Vagina (tissue), 2 donors: ENCODE measurements at regions not wholly inside any gene's neighbourhood (a gene's known extent, or its start where the extent isn't known, plus 50 kb on each side); places are given as distances from the start of the nearest gene placed in this dataset.

Experiments
- POLR2A ChIP-seq, 2 donors: fragments of 450-650 bp; IDR thresholded peaks; one replicate each; pipeline ENCODE4 v1.6.1; 2017; ENCODE audit warnings: antibody characterized with exemption in 2 of 2, mild to moderate bottlenecking in 2 of 2, moderate library complexity in 2 of 2
- POLR2AphosphoS5 ChIP-seq, 2 donors: sonication (generic); formaldehyde crosslinking; IDR thresholded peaks; one replicate each; pipeline ENCODE4 v1.9.0; 2017; ENCODE audit warnings: antibody characterized with exemption in 2 of 2, mild to moderate bottlenecking in 2 of 2, low read depth in 1 of 2; ENCODE audit not compliant: insufficient read depth in 1 of 2
- TF ChIP-seq, protein P1 (sequence below), 3 experiments: fragments of 450-650 bp in 2 of 3; fragments of 200-600 bp in 1 of 3; sonication (generic) in 1 of 3; IDR thresholded peaks; one replicate each; pipeline ENCODE4 v1.5.1; 2017 to 2019; ENCODE audit warnings: antibody characterized with exemption in 3 of 3, mild to moderate bottlenecking in 2 of 3, moderate library complexity in 2 of 3

GRCh38 chr6:22727710-22728109 lies 158.3 kb downstream of the HDGFL1 start:
- TF ChIP-seq, protein P1, sequence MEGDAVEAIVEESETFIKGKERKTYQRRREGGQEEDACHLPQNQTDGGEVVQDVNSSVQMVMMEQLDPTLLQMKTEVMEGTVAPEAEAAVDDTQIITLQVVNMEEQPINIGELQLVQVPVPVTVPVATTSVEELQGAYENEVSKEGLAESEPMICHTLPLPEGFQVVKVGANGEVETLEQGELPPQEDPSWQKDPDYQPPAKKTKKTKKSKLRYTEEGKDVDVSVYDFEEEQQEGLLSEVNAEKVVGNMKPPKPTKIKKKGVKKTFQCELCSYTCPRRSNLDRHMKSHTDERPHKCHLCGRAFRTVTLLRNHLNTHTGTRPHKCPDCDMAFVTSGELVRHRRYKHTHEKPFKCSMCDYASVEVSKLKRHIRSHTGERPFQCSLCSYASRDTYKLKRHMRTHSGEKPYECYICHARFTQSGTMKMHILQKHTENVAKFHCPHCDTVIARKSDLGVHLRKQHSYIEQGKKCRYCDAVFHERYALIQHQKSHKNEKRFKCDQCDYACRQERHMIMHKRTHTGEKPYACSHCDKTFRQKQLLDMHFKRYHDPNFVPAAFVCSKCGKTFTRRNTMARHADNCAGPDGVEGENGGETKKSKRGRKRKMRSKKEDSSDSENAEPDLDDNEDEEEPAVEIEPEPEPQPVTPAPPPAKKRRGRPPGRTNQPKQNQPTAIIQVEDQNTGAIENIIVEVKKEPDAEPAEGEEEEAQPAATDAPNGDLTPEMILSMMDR (IDR thresholded peaks at IDR 0.05), result no peak
- no peak for TF ChIP-seq POLR2AphosphoS5 (IDR thresholded peaks at IDR 0.05; ENCODE audit: insufficient read depth in 1 of 2, low read depth in 1 of 2)
- TF ChIP-seq POLR2A (IDR thresholded peaks at IDR 0.05), result no peak
